Activated gamma-delta T cell (primary cell): ENCODE measurements at regions not wholly inside any gene's neighbourhood (a gene's known extent, or its start where the extent isn't known, plus 50 kb on each side); places are given as distances from the start of the nearest gene placed in this dataset.
A peak's percentile ranks its signal among the peaks of the same experiment; 100 is the strongest.
"Not testable (repeated sequence)": the region's sequence is repeated elsewhere in the genome, so short reads cannot be mapped to it uniquely, and the experiment has no call there.

Source experiments
- DNase-seq: peaks from one replicate; lab custom pipeline; 2025; lab: John Stamatoyannopoulos, UW

DNA sequence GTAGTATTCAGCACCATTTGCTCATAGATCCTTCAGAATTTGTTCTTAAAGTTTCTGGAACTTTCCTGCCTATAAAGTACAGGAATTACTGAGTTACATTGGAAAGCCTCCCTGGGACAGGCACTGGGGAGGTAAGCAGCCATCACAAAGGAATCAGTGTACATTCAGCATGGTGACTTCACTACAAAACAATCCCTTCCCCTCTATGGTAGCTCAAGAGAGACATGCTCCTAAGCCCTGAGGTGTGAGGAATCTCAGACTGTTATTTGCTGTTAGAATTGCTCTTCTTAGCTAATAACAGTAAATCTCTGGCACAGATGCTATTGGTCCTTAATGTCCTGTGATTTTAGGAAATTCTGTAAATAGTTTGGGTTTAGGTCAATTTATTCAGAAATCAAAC lies 1898.0 kb upstream of the PCDH7 start:
- DNase-seq, result no peak

DNA sequence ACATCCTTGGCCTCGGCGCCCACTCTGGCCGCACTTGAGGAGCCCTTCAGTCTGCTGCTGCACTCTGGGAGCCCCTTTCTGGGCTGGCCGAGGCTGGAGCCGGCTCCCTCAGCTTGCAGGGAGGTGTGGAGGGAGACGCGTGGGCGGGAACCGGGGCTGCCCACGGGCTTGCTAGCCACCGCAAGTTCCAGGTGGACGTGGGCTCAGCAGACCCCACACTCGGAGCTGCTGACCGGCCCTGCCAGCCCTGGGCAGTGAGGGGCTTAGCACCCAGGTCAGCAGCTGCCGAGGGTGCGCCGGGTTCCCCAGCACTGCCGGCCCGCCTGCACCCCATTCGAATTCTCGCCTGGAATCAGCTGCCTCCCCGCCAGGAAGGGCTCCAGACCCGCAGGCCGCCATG lies 1892.3 kb upstream of the PCDH7 start:
- peak; percentile 12 for DNase-seq

DNA sequence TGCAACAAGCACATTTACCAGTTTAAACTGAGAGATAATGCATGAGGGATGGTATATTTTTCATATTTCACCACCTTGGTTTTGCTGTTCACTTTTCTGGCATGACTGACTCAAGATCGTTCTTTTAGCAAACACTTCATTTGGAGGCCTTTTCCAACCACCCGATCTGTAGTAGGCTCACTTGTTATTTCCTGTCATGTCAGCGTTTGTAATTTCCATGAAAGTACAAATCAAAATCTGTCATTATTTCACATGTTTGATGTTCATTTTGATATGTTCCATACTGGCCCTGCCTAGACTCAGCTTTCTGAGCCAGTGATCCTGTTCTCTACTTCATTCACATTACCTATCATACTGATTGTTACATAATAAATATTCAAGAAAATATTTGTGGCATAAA lies 1888.3 kb upstream of the PCDH7 start:
- no peak for DNase-seq

DNA sequence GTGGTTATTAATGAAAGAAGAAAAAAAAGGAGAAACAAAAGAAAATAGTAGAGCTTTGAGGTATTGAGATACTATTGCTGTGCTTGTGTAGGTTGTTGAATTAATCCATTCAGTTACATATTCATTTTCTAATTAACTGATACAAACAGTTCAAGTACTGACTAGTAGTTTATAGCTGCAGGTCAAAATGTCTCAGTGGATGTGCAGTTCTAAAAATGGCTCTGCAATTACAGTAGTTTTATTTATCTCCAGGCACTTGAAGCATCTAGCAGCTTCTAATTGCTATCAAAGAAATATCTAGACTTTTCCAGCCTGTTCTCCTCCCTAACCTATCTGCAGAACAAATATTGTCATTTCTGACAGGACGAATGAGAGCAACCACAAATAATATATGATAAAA lies 1887.7 kb upstream of the PCDH7 start:
- no peak for DNase-seq

DNA sequence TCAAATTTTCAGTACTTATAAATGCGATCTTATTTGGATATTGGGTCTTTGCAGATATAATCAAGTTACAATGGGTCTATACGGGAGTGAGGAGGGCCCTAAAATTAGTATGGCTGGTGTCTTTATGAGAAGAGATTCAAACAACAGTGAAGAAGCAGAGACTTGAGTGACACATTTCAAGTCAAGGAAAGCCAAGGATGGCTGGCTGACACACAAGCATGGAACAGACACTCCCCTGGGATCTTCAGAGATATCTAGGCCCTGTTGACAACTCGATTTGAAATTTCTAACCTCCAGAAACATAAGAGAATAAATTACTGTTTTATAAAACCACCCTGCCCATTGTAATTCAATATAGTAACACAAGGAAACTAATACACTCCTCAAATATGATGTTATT lies 1886.0 kb upstream of the PCDH7 start:
- no peak for DNase-seq

DNA sequence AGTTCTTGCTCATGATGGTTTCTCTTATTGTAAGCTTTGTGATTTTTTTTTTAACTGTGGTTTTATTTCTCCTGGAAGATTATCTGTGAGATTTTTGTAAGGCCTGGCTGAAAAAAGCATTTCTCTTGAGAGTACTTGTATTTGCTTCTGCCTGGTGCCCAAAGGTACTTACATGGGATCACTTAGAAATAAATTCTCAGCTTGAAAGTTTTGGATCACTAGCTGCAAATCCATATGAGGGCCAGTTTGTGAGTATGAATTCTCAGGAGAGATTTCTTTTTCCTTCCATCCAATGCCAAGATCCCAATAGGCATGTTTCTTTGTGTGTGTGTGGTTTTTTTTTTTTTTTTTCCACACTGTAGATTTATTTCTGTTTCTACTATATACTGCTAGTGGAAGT lies 1884.7 kb upstream of the PCDH7 start:
- DNase-seq, result no peak

DNA sequence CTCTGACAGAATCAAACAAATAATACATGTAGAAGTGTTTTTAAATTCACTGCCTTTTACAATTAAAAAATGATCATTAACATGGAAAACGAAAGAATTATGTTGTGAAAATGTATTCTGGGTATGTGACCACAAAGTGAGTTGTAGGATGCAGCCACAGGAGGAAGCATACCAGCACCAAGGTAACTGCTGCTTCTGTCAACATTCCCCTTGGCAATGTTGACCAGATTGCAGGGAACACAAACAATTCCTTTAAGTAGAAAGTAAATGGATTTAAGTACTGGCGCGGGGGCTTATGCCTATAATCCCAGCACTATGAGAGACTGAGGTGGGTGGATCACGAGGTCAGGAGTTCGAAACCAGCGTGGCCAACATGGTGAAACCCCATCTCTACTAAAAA lies 1877.9 kb upstream of the PCDH7 start:
- no peak for DNase-seq

DNA sequence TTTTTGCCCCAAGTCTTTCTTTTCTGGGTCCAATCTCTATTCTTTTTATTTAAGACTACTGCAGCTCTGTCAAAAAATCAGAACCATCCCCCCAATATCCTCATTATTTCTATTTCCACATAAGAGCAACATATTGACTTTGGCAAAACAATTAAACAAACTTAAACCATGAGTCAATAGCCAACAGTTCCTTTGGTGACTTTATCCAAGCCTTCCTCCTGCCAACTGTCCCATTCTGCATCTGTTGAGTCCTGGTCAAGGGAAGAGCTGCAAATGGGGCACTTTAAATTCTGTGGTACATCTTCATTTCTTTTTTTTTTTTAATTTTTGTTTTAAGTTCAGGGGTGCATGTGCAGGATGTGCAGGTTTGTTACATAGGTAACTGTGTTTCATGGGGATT lies 1875.0 kb upstream of the PCDH7 start:
- DNase-seq, result no peak

DNA sequence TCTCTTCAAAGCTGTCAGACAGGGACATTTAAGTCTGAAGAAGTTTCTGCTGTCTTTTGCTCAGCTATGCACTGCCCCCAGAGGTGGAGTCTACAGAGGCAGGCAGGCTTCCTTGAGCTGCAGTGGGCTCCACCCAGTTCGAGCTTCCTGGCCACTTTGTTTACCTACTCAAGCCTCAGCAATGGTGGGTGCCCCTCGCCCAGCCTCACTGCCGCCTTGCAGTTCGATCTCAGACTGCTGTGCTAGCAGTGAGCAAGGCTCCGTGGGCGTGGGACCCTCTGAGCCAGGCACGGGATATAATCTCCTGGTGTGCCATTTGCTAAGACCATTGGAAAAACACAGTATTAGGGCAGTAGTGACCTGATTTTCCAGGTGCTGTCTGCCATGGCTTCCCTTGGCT lies 1863.1 kb upstream of the PCDH7 start:
- DNase-seq, result not testable (repeated sequence)

DNA sequence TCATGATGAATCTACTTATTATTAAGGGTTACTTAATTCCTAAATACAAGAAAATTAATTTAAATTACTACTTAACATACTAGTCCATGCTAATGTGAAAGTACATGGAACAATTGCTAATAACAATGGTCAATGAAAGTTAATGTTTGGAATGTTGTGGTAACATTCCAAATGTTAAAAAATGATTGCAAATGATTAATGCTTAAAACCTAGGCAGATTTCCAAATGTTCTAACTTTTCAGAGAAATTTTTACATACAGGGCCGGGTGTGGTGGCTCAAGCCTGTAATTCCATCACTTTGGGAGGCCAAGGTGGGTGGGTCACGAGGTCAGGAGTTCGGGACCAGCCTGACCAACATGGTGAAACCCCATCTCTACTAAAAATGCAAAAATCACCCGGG lies 1851.3 kb upstream of the PCDH7 start:
- no peak for DNase-seq

DNA sequence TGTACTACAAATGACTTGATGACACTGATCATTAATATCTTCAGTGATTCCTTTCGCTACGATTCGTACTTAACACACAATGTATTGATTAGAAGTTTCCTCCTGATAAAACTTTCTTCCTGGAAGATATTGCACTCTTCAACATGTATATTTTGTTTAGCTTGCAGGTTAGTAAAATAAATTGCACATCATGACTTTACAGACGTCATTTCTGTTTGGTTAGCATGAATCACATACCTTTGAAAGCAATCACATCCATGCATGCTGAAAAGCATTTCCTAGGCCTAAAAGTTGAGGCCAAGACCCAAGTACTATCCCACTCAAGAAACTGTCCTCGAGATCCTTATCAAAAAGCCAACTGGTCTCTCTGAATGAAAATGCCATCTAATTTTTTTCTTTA lies 1841.0 kb upstream of the PCDH7 start:
- no peak for DNase-seq

DNA sequence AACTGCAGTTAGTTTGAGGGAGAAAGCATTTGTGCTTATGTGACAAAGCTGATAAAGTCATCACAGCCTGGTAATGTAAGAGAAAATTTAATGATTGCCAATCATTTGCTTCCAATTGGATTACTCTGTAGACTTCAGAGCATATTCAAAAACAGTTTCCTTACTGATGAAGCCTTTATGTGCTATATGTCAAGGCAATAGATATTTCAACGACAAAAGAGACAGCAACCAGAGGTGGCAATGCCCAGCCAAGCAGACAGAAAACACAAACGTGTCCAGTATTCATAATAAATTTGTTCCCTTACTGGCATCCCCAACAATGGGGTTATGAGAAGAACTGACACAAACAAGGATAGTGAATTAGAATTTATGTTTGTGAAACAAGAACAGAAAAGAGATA lies 1840.3 kb upstream of the PCDH7 start:
- DNase-seq, result no peak

DNA sequence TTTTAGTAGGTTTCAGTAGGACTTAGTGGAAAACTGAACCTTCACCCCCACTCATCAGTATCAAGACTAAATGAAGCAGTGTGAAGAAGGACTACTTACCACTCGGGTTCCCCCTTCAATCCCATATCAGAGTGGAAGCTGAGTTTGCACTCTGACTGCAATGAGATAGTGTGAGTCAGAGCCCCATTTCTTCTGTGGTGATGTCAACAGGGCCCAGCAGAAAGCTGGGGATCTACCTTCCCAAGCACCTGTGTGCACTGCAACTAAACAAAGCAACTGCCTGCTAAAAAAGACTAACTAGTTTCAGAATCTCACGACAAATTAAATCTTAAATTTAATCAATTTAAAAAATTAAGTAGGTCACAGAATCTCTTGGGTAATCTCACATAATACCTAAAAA lies 1837.0 kb upstream of the PCDH7 start:
- DNase-seq, result no peak

DNA sequence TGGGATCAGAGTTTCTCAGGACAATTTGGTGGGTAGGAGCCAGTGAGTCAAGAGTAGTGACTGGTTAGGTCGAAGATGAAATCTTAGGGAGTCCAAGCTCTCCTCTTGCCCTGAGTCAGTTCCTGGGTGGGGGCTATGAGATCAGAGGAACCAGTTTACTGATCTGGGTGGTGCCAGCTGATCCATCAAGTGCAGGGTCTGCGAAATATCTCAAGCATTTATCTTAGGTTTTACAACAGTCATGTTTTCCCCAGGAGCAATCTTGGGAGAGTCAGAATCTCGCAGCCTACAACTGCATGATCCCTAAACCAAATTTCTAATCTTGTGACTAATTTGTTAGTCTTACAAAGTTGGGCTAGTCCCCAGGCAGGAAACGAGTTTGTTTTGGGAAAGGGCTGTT lies 1833.2 kb upstream of the PCDH7 start:
- no peak for DNase-seq

DNA sequence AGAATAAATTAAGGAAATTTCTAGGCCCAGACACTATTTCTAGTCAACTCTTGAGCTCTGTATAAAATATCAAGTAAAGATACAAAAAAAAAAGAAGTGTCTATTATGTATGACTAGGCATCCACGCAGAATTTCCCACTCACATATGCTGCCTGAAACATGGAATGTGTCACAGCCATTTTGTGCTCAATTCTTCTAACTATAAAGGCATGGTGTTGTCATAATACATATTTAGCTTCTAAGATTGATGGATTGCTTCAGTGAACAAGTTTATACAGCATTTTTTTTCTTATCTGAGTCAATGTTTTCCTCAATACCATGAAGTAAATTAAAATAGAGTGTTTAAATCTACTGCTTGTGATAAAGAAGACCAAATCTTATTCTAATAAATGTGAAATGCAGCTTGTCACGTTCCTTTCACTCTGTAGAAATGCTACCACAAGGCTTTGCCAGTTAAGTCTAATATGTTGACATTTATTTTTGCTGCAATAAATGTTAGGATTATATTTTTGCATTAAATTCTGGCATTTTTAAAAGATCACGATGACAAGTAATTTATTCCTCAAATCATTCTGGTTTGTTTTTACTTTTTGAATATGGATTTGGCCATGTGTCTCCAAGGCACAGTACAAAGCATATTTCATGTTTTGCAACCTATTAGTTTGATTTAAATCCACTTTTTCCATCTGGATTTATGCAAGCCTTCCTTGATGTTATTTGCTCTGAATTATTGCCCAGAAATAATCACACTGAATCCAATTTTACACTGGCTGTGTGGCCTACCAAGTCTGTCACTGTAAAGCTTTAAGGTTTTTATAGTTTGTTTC lies 1829.0 kb upstream of the PCDH7 start:
- no peak for DNase-seq

DNA sequence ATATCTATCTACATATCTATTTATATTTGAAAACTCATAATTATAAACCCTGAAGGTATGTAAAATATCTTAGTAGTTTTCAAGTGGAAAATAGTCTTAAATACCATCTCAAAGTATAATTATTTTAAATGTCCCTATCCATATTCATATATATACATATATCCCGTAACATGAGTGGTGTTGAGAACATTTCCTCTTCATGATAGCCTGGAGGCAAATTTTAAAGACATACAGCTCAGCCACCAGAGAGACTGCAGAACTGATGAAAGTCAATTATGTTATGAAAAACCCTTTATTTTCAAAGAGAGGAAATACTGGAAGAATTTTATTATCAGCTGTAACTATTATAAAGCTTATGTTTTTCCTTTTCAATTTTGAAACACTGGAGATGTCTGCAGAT lies 1806.7 kb upstream of the PCDH7 start:
- no peak for DNase-seq

DNA sequence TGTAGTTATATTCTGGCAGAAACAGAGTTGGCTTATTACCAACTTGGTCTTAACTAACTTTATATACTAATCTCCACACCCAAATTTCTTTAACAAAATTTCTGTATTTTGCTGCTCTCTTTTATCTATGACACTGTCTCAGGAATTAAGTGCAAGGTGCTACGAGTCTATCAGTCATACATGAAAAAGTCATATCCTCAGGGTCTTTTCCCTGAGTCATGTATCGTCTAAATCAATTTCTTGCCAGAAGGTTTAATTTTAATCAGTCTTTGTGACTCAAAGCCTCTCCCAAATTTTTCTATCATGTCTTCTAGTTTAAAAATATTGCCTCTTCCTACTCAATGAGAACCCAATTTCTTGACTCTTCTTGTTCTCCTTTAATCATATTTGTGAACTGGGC lies 1803.6 kb upstream of the PCDH7 start:
- DNase-seq, result no peak

DNA sequence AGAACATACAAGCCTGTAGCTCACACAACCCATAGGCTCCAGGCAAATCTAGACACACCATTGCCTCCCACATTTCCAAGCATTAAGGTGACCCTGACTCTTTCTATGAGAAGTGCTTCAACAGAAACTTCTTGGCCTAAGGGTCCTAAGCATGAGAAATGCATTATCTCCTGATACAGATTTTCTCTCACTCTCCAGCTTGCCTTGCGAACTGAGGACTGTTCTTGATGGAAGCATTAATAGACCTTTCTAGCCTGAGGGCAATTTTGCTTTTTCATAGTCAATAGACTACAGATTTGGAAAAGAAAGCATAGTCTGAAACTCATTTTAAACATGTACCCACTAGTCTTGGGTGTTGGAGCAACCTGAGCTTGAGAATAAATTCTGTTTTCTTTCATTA lies 1801.3 kb upstream of the PCDH7 start:
- DNase-seq, result no peak

DNA sequence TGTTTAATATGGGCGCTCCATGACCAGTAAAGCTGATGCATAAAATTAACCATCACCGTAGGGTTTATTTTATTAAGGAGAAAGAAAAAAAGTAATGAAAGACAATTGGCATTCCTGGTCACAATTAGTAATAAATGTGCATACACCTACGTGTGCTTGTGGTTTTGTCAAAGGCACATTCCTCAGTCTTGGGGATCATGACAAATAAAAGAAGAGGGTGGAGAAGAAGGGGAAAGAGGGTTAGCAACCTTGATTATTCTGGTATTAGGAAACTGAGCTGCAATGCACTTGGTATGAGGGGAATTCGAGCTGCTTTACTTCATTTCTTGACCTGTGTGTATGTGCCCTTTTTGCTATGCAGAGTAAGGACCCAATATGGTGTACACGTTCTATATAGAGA lies 1798.3 kb upstream of the PCDH7 start:
- DNase-seq, result no peak

DNA sequence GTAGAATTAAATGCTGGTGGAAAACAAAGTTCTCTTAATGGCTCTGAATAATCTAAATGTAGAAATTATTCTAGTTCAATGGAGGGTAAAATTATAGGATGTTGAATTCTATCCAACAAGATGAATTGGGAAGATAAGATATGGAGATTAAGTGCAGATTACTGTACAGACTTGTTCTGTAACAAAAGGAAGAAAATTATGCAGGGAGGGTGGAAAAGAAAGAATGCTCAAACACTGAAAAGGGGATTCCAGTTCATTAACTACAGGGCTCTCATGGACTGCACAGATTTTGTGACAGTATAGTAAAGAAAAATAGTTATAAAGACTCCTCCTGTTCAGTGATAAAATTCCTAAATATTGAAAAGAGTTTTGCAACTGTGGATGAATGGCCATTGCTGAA lies 1794.0 kb upstream of the PCDH7 start:
- no peak for DNase-seq

DNA sequence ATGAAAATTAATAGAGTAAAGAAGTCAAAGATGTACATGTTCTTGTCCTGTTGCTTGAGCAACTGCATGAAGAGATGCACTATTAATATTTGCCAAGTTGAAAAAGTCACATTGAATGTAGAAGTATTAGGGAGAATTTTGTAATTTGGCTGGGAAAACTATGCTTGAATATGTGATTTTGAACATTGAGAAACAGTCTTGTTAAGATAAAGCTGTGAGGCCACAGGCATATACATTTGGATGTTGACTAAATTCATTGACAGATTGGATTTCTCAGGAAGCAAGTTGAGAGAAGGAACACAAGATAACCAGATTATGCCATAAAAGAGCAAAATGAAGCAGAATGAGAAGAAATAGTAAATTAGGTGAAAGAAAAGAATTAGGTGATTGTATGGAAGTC lies 1777.5 kb upstream of the PCDH7 start:
- no peak for DNase-seq

DNA sequence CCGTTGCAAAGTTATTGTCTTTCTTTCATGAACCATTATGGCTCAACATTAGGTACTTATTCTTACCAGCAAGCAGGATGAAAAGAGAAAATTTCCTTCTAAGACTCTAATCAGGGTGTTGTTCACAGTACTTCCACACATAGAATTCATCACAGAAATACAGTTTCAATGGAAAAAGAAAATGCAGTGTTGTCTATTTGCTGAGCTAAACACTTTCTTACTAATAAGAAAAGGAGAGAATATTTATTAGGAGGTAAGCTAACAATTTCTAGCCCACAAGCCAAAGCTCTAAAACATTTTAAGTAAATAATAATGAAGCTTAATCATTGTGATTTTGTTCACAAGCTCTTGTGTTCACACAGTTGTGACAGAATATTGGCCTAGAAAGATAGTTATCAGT lies 1772.8 kb upstream of the PCDH7 start:
- DNase-seq, result no peak

DNA sequence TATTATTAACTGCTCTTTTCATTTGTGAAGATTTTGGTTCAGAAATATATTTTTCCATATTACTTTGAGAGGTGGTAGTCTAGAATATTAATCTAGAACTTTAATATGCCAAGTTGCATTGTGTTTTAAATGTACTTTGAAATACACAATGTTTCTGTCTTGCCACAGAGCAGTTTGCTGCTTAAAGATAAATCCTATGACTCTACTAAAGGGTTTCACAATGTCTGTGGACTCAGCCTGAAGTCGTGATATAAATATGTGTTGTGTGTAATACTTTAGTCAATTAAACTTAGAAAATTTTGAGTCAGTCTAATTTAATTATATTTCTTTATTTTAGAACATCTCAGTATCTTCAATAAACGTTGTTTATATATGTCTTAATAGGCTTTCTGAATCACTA lies 1771.7 kb upstream of the PCDH7 start:
- DNase-seq, result no peak

DNA sequence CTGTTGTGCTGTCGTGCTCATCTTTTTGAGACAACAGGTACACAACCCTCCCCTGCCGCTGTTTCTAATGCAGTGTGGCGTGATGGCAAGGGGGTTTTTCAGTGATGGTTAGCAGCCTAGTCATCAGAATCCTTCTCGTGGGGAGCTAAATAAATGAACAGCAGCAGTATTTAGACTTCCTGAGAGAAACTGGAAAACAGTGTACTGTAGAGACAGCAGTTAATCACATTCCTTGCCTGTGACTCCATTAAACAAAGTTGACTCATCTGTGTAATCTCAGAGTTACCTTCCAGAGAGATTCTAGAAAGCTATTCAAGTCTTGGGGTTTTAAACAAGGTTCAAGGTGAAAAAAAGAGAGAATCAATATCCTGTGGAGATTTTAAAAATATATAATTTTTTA lies 1753.2 kb upstream of the PCDH7 start:
- no peak for DNase-seq
